H1 (cell line): ENCODE measurements at regions not wholly inside any gene's neighbourhood (a gene's known extent, or its start where the extent isn't known, plus 50 kb on each side); places are given as distances from the start of the nearest gene placed in this dataset.

Source experiments
- CTCF ChIA-PET: fragments of 300-600 bp; sonication (Branson Sonifier 250); formaldehyde crosslinking; loops from one replicate; lab custom pipeline; 2021; ENCODE audit not compliant: partially characterized antibody; lab: Charles Lee
- POLR2A ChIA-PET: fragments of 300-600 bp; sonication (Branson Sonifier 250); formaldehyde crosslinking; loops from one replicate; lab custom pipeline; 2021; ENCODE audit warnings: inconsistent platforms; ENCODE audit not compliant: partially characterized antibody; lab: Charles Lee
- DNase-seq, 2 experiments: peaks; one replicate each; pipeline versions ENCODE4 v3.0.0 to v3.0.0-alpha.2; 2010 to 2022; ENCODE audit warnings: low spot score in 2 of 2, low read depth in 1 of 2, mixed read lengths in 1 of 2
- FAIRE-seq: peaks from 2 replicates; lab custom pipeline; 2011; peaks lifted over from hg19 to GRCh38; lab: Jason Lieb, UNC
- H2AFZ ChIP-seq: 2 replicates; pipeline ENCODE4 v1.8.1; 2012; ENCODE audit warnings: low read length, inconsistent platforms
- H2AK5ac ChIP-seq: 2 replicates; pipeline ENCODE4 v1.6.1; 2013; ENCODE audit warnings: low read depth, low read length
- H2BK120ac ChIP-seq: replicated peaks from 2 replicates; pipeline ENCODE3; 2013; ENCODE audit warnings: low read depth, low read length, inconsistent platforms
- H2BK12ac ChIP-seq: 2 replicates; pipeline ENCODE4 v1.6.1; 2013; ENCODE audit warnings: low read depth, low read length
- H2BK15ac ChIP-seq: 2 replicates; pipeline ENCODE4 v1.6.1; 2013; ENCODE audit warnings: low read length
- H2BK20ac ChIP-seq: 2 replicates; pipeline ENCODE4 v1.6.1; 2013; ENCODE audit warnings: low read length
- H2BK5ac ChIP-seq: 2 replicates; pipeline ENCODE4 v1.6.1; 2013; ENCODE audit warnings: low read depth, low read length
- H3K14ac ChIP-seq: 2 replicates; pipeline ENCODE4 v1.6.1; 2013; ENCODE audit warnings: inconsistent platforms; ENCODE audit not compliant: insufficient read length
- H3K18ac ChIP-seq: 2 replicates; pipeline ENCODE4 v1.6.1; 2013; ENCODE audit warnings: low read length; ENCODE audit errors: extremely low read depth
- H3K23ac ChIP-seq: 2 replicates; pipeline ENCODE4 v1.6.1; 2013; ENCODE audit warnings: inconsistent platforms; ENCODE audit not compliant: insufficient read length
- H3K23me2 ChIP-seq: 2 replicates; pipeline ENCODE4 v1.6.1; 2013; ENCODE audit warnings: low read depth, low read length
- H3K27ac ChIP-seq: 2 replicates; pipeline ENCODE4 v1.6.1; 2011; ENCODE audit warnings: low read depth, low read length, inconsistent platforms
- H3K27me3 ChIP-seq, 4 experiments: replicated peaks in 1 of 4; 1 replicate in 1 of 4; 2 replicates in 3 of 4; pipeline versions ENCODE4 v1.6.1 to v1.8.1; 2011 to 2013; ENCODE audit warnings: low read length in 3 of 4, mild to moderate bottlenecking in 3 of 4, inconsistent platforms in 2 of 4, mixed read lengths in 2 of 4, moderate library complexity in 1 of 4; ENCODE audit not compliant: control insufficient read depth in 3 of 4, insufficient read depth in 3 of 4; ENCODE audit errors: extremely low read depth in 1 of 4
- H3K36me3 ChIP-seq, 4 experiments: 2 replicates each; pipeline versions ENCODE4 v1.6.1 to v1.8.1; 2011 to 2013; ENCODE audit warnings: mild to moderate bottlenecking in 4 of 4, low read length in 3 of 4, moderate library complexity in 2 of 4, control low read depth in 1 of 4, inconsistent platforms in 1 of 4; ENCODE audit not compliant: insufficient read depth in 4 of 4, control insufficient read depth in 2 of 4
- H3K4ac ChIP-seq: replicated peaks from 2 replicates; pipeline ENCODE3; 2013; ENCODE audit warnings: low read length, low read depth, mixed read lengths, inconsistent platforms; ENCODE audit not compliant: insufficient read length
- H3K4me1 ChIP-seq, 4 experiments: replicated peaks in 1 of 4; 1 replicate in 1 of 4; 2 replicates in 3 of 4; pipeline versions ENCODE4 v1.6.1 to v1.8.1; 2011 to 2013; ENCODE audit warnings: low read length in 3 of 4, inconsistent platforms in 2 of 4, mixed read lengths in 1 of 4; ENCODE audit not compliant: insufficient read depth in 4 of 4, control insufficient read depth in 3 of 4
- H3K4me2 ChIP-seq, 2 experiments: 2 replicates each; pipeline versions ENCODE4 v1.6.1 to v1.8.1; 2011 to 2013; ENCODE audit warnings: low read depth in 2 of 2, low read length in 2 of 2, control low read depth in 1 of 2, inconsistent platforms in 1 of 2, mild to moderate bottlenecking in 1 of 2; ENCODE audit not compliant: insufficient read depth in 1 of 2
- H3K4me3 ChIP-seq, 4 experiments: fragments of 200-600, 300-600 bp in 1 of 4; sonication (generic), shearing (Covaris generic), sonication (Bioruptor Twin) in 1 of 4; 2 replicates each; pipeline versions ENCODE4 v1.5.1 to v1.8.1; 2011 to 2016; ENCODE audit warnings: low read length in 4 of 4, low read depth in 3 of 4, control low read depth in 2 of 4, inconsistent platforms in 2 of 4, mild to moderate bottlenecking in 2 of 4, mixed read lengths in 1 of 4, moderate library complexity in 1 of 4; ENCODE audit not compliant: insufficient read depth in 2 of 4; ENCODE audit errors: extremely low read depth in 1 of 4
- H3K56ac ChIP-seq: replicated peaks from 2 replicates; pipeline ENCODE3; 2013; ENCODE audit warnings: low read depth, mild to moderate bottlenecking, mixed read lengths, low read length, inconsistent platforms; ENCODE audit not compliant: insufficient read length
- H3K79me1 ChIP-seq: 2 replicates; pipeline ENCODE4 v1.6.1; 2013; ENCODE audit warnings: low read depth, low read length, control low read depth
- H3K79me2 ChIP-seq, 2 experiments: 2 replicates each; pipeline versions ENCODE4 v1.6.1 to v1.8.1; 2012 to 2013; ENCODE audit warnings: low read length in 2 of 2, mild to moderate bottlenecking in 2 of 2, inconsistent platforms in 1 of 2; ENCODE audit not compliant: insufficient read depth in 2 of 2, control insufficient read depth in 1 of 2
- H3K9ac ChIP-seq, 4 experiments: replicated peaks in 1 of 4; 1 replicate in 1 of 4; 2 replicates in 3 of 4; pipeline versions ENCODE4 v1.6.1 to v1.8.1; 2011 to 2013; ENCODE audit warnings: low read depth in 3 of 4, low read length in 3 of 4, control low read depth in 2 of 4, mild to moderate bottlenecking in 2 of 4, moderate library complexity in 2 of 4, inconsistent platforms in 1 of 4; ENCODE audit errors: extremely low read depth in 1 of 4
- H3K9me3 ChIP-seq, 2 experiments: 2 replicates each; pipeline versions ENCODE4 v1.6.1 to v1.8.1; 2012 to 2013; ENCODE audit warnings: mild to moderate bottlenecking in 2 of 2, moderate library complexity in 2 of 2, control low read depth in 1 of 2, inconsistent platforms in 1 of 2, low read depth in 1 of 2, low read length in 1 of 2, mixed read lengths in 1 of 2; ENCODE audit not compliant: insufficient read depth in 2 of 2
- H4K20me1 ChIP-seq, 2 experiments: replicated peaks in 1 of 2; 2 replicates each; pipeline versions ENCODE3 to v1.8.1; 2011 to 2013; ENCODE audit warnings: inconsistent platforms in 2 of 2, low read length in 2 of 2, mild to moderate bottlenecking in 1 of 2; ENCODE audit not compliant: insufficient read depth in 2 of 2, control insufficient read depth in 1 of 2
- H4K5ac ChIP-seq: 2 replicates; pipeline ENCODE4 v1.6.1; 2013; ENCODE audit warnings: low read length, low read depth, mixed read lengths, inconsistent platforms; ENCODE audit not compliant: insufficient read length
- H4K8ac ChIP-seq: 2 replicates; pipeline ENCODE4 v1.8.0; 2013; ENCODE audit warnings: mild to moderate bottlenecking, moderate library complexity, low read length, inconsistent platforms; ENCODE audit not compliant: insufficient read depth; ENCODE audit errors: extremely low read depth
- H4K91ac ChIP-seq: replicated peaks from 2 replicates; pipeline ENCODE3; 2013; ENCODE audit warnings: low read length, mixed read lengths, inconsistent platforms; ENCODE audit not compliant: insufficient read length
- BACH1 ChIP-seq: IDR thresholded peaks from 2 replicates; pipeline ENCODE4 v1.6.1; 2012; ENCODE audit warnings: low read length, improper control_type of control experiment
- CBX8 ChIP-seq: fragments of 300-800, 300-1000 bp; sonication (generic); IDR thresholded peaks from 2 replicates; pipeline ENCODE4 v1.7.1; 2016; ENCODE audit warnings: low read depth, low read length, borderline replicate concordance
- HDAC6 ChIP-seq: IDR thresholded peaks from one replicate; pipeline ENCODE4 v1.7.1; 2012; ENCODE audit warnings: low read depth, mild to moderate bottlenecking, inconsistent platforms, low read length, moderate library complexity
- NANOG ChIP-seq: IDR thresholded peaks from 2 replicates; pipeline ENCODE4 v1.6.1; 2011; ENCODE audit warnings: low read length, low read depth, mild to moderate bottlenecking, inconsistent platforms; ENCODE audit not compliant: insufficient read depth, poor library complexity, severe bottlenecking
- POLR2A ChIP-seq, 2 experiments: IDR thresholded peaks; 1 replicate in 1 of 2; 2 replicates in 1 of 2; pipeline ENCODE4 v1.6.1; 2011; ENCODE audit warnings: low read depth in 2 of 2, low read length in 2 of 2, mild to moderate bottlenecking in 2 of 2; ENCODE audit errors: control extremely low read depth in 1 of 2
- RNF2 ChIP-seq: fragments of 200-900, 300-1000 bp; sonication (generic); IDR thresholded peaks from 2 replicates; pipeline ENCODE4 v1.7.1; 2016; ENCODE audit warnings: borderline replicate concordance, low read depth, mild to moderate bottlenecking, antibody characterized with exemption, low read length; ENCODE audit not compliant: poor library complexity, severe bottlenecking; ENCODE audit errors: missing control alignments
- RXRA ChIP-seq: IDR thresholded peaks from 2 replicates; pipeline ENCODE4 v1.6.1; 2011; ENCODE audit warnings: low read depth, mild to moderate bottlenecking, low read length, moderate library complexity; ENCODE audit not compliant: insufficient read depth
- SIRT6 ChIP-seq: IDR thresholded peaks from one replicate; pipeline ENCODE4 v1.7.1; 2012; ENCODE audit warnings: low read length, inconsistent platforms
- TAF1 ChIP-seq: IDR thresholded peaks from 2 replicates; pipeline ENCODE4 v1.6.1; 2011; ENCODE audit warnings: mild to moderate bottlenecking, low read depth, low read length
- USF2 ChIP-seq: IDR thresholded peaks from 2 replicates; pipeline ENCODE4 v1.6.1; 2011; ENCODE audit warnings: low read length, improper control_type of control experiment
- YY1 ChIP-seq: IDR thresholded peaks from 2 replicates; pipeline ENCODE4 v1.6.1; 2011; ENCODE audit warnings: low read depth, mild to moderate bottlenecking, low read length
- WGBS, 2 experiments: shearing (Covaris generic) in 1 of 2; methylation state at CpG; one replicate each; pipeline versions ENCODE4 v1.1.6 to v1.1.7; 2013 to 2015; ENCODE audit warnings: low lambda C conversion rate in 2 of 2, mixed read lengths in 2 of 2, inconsistent platforms in 1 of 2, low coverage in 1 of 2, missing lambda C conversion rate in 1 of 2; ENCODE audit not compliant: insufficient replicate concordance in 2 of 2, insufficient coverage in 1 of 2, insufficient read length in 1 of 2; ENCODE audit errors: extremely low coverage in 1 of 2, missing lambda C conversion rate in 1 of 2; 5-methylcytosine and 5-hydroxymethylcytosine counted together

- Histone ChIP-seq H4K91ac (no peak overlapping the region), H2BK15ac (no peak overlapping the region), H3K27me3 (no peaks in the 10 kb centered on the region), H3K14ac (no peak overlapping the region), H3K79me1 (no peaks in the 10 kb centered on the region), H2BK12ac (no peak overlapping the region), H2BK120ac (no peak overlapping the region), H2AFZ (no peak overlapping the region), H3K9me3 (no peaks in the 10 kb centered on the region), H3K4me3 (no peak overlapping the region), H4K20me1 (no peaks in the 10 kb centered on the region), H3K4me1 (no peaks in the 10 kb centered on the region), H3K23ac (no peak overlapping the region), H2AK5ac (no peak overlapping the region), H3K23me2 (no peaks in the 10 kb centered on the region), H3K9ac (no peak overlapping the region), H4K8ac (no peak overlapping the region), H3K4me2 (no peak overlapping the region), H4K5ac (no peak overlapping the region), H2BK20ac (no peak overlapping the region), H3K18ac (no peak overlapping the region), H3K4ac (no peak overlapping the region), H3K56ac (no peak overlapping the region), H3K27ac (no peak overlapping the region), H3K36me3 (no peaks in the 10 kb centered on the region), H2BK5ac (no peak overlapping the region), H3K79me2 (no peaks in the 10 kb centered on the region)
- FAIRE-seq (no peak), DNase-seq (no peak)
- TF ChIP-seq NANOG (no peak), RXRA (no peak), POLR2A (IDR thresholded peaks at IDR 0.05; ENCODE audit: control extremely low read depth in 1 of 2, low read depth in 2 of 2, low read length in 2 of 2) (no peak), USF2 (no peak), SIRT6 (no peak), HDAC6 (no peak), RNF2 (no peak), CBX8 (no peak), BACH1 (no peak), TAF1 (no peak), YY1 (no peak)
- POLR2A ChIA-PET: no interaction called here
- CTCF ChIA-PET: interaction anchor here (0.6 to 1.0 kb wide), 3 partner anchors 336 to 421 kb away, joined by 3 read pairs; no protein-coding TSS in a partner anchor
- WGBS, 2 experiments: 85% methylated on average over 2 of the region's 2 CpGs; no CpG with 5 or more reads in 1 of the 2 experiments
Observed at GRCh38 chr18:73099759-73100158, 232.0 kb upstream of the NETO1 start.
